ENCODE measurements at regions not wholly inside any gene's neighbourhood (a gene's known extent, or its start where the extent isn't known, plus 50 kb on each side); places are given as distances from the start of the nearest gene placed in this dataset.

DNA sequence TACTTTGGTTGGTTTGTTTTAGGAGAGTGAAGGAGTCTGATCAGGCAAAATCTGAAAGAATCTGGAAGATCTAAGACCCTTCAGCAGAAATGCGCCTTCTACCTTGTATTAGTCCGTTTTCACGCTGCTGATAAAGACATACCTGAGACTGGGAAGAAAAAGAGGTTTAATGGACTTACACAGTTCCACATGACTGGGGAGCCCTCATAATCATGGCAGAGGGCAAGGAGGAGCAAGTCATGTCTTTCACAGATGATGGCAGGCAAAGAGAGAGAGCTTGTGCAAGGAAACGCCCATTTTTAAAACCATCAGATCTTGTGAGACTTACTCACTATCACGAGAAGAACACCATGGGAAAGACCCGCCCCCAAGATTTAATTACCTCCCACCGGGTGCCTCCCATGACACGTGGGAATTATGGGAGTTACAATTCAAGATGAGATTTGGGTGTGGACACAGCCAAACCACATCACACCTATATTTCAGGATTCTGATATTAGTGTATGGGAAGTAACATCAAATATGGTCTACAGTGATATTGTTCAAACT, 99.3 kb downstream of the GLUL start:
- DNase-seq = no peak

GRCh38 chr1:182291584-182292192, 99.9 kb downstream of the GLUL start:
- no peak for DNase-seq

DNA sequence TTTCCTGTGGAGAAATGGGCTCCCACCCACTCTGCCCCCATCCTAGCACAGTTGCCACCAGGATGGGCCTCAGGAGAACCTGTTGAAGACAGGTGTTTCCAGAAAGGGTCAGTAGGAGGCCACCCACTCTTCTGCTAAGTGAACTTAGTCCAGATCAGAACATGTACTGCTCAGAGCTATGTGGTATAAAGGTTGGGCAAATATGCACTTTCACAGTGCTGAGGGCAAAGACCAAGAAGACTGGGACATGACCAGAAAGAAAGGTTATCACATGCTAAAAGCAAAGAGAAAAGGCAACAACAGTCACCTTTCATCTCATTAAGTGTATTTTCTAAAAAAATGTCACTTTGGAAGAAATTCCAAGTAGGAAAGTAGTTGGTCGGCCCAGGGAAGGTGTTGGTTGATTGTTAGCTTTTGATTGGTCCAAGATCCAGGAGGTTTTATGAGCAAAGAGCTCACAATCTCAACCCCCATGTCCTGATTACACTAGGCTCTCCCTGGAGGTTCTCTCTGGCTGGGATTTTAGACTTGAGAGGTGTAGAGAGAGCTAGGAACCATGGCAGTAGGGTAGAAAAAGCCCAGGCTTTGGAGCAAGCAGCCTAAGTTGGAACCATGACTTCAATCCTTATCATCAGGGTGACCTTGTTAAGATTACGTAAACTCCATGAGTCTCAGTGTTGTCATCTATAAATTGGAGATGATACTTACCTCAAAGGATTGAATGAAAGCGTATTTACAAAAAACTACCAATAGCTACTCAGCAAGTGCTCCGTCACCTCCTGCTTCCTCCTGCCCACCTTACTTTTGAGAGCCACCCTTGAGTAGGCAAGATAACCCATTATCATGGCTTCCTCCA, 102.6 kb downstream of the GLUL start:
- DNase-seq = no peak

- no peak for DNase-seq
Observed at GRCh38 chr1:182286761-182287160, 104.8 kb downstream of the GLUL start.

GRCh38 chr1:182283746-182284544, 107.6 kb downstream of the GLUL start:
- DNase-seq = no peak

- no peak for DNase-seq
Observed at GRCh38 chr1:182281541-182281940, 110.0 kb downstream of the GLUL start.

DNA sequence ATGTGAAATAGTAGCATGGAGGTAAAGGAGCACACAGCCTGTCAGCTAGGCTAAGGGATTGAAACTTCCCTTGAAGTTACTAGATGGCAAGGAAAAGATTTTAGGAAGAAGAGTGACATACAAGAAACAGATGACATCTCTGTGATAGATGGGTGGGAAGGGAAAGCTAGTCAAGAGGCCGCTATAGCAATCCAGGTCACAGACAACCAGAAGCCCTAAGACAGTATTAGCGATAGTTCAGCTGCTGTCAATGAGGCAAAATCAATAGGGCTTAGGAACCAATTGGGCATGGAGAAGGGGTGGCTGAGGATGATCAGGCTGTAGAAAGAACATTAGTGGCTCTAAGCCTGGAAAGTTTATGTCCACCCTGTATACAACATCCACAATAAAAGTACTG, 111.1 kb downstream of the GLUL start:
- peak; percentile 48 for DNase-seq

GRCh38 chr1:182279724-182280503, 111.7 kb downstream of the GLUL start:
- DNase-seq = peak; percentile 67

GRCh38 chr1:182279302-182279701, 112.3 kb downstream of the GLUL start:
- DNase-seq = no peak

GRCh38 chr1:182278144-182279054, 113.2 kb downstream of the GLUL start:
- no peak for DNase-seq

DNA sequence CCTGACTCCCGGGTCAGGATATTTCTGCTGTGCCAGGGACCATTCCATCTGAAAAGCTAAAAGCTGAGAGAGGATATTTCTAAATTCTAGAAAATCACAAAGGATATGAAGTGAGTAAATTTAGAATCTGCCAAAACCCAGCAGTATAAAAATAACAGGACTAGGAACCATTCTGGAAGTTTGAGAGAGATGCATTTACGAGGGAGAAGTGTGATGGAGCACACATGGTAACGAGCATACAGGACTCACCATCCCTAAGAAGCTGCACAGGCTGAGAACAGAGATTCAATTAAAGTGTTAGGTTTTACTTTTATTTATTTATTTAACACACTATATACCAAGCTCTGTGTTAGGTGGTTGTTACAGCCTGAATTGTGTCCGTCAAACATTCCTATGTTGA, 116.3 kb downstream of the GLUL start:
- no peak for DNase-seq

DNA sequence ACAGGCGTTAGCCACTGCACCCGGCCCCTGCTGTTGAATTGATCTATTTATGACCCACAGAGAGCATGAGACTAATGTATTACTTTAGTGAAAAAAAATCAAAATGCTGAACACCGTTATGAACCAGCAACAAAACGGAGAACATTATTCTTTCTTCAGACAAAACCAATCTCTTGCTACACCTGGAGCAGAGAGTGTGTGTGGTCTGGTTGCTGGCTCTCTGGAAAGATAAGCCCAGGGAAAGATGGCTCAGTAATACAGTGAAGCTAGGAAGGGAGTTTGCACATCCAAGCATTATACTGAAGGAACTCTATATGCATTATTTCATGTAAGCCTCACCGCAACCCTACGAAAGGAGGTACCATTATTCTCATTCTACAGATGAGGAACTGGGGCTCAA, 117.0 kb downstream of the GLUL start:
- DNase-seq = no peak

GRCh38 chr1:182270731-182271130, 120.9 kb downstream of the GLUL start:
- DNase-seq = no peak

- no peak for DNase-seq
Observed at GRCh38 chr1:182269097-182269496, 122.5 kb downstream of the GLUL start.

GRCh38 chr1:182268669-182269068, 122.9 kb downstream of the GLUL start:
- DNase-seq = no peak

DNA sequence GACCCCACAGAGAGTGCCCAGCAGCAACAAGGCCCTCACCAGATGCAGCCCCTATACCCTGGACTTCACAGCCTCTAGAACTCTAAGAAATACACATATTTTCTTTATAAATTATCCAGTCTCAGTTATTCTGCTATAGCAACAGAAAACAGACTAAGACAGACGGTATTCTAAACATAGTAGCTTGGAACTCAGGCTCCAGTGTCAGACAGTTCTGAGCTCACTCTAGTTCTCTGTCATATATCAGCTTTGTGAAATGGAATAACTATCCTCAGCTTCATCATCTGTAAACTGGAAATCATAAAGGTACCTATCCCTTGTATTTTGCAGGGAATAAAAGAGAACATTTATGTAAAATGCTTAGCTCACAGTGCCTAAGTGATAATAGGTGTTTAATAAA, 127.4 kb downstream of the GLUL start:
- no peak for DNase-seq

DNA sequence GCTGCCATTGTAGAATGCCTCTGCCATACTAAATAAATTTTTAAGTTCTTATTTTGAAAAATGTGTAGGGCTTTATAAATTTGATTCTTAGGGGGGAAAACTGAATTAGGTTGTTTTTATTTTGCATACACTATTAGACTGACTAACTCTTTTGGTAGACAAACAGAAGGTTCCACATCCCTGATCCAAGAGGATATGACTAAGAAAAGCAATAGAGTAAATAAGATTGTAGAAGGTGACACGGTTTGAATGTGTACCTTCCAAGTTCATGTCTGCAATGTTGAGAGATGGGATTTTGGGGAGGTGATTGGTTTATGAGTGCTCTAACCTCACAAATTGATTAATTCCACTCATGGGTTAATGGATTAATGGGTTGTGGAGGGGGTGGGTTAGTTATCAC, 127.9 kb downstream of the GLUL start:
- no peak for DNase-seq

DNA sequence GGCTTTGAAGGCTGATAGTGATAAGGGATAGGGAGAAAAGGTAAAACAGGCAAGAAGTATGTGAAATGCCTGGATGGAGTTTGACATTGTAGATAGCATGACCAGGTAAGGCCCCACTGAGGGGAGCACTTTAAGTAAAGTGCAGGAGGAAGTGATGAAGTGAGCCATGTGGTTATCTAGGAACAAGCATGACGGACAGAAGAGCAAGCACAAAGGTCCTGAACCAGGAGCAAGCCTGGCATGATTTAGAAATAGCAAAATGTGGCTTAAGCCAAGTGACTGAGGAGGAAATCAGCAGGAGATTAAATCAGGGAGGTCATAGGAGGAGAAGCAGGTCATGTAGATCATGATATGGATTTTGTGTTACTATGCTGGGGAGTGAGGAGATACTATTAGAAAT, 129.2 kb downstream of the GLUL start:
- no peak for DNase-seq

DNA sequence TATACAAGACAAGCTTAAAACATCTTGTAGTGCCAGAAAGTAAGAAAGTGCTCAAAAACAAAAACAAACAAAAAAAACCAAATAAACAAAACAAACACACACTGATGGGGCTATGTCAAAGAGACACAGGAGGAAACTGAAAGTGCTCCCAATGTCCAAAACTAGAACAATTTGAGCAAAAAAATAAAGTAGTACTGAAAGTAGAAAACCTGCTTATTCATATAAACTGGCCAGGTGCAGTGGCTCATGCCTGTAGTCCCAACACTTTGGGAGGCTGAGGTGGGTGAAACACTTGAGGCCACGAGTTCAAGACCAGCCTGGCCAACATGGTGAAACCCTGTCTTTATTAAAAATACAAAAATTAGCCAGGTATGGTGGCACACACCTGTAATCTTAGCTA, 129.9 kb downstream of the GLUL start:
- DNase-seq = no peak

GRCh38 chr1:182260516-182260915, 131.1 kb downstream of the GLUL start:
- no peak for DNase-seq

GRCh38 chr1:182259968-182260367, 131.6 kb downstream of the GLUL start:
- DNase-seq = no peak
